NCI-H524 (cell line): ENCODE measurements at regions not wholly inside any gene's neighbourhood (a gene's known extent, or its start where the extent isn't known, plus 50 kb on each side); places are given as distances from the start of the nearest gene placed in this dataset.

Experiments used
- DNase-seq, 2 experiments: peaks; one replicate each; lab custom pipeline; 2025; lab: John Stamatoyannopoulos, UW

- DNase-seq = no peak
Measured at GRCh38 chr4:138317175-138317748, 75.1 kb upstream of the SLC7A11 start.

GRCh38 chr4:138312536-138312911, 70.4 kb upstream of the SLC7A11 start:
- DNase-seq = no peak

- DNase-seq = no peak
Measured at GRCh38 chr4:138311771-138312535, 69.8 kb upstream of the SLC7A11 start.

GRCh38 chr4:138310991-138311390, 68.8 kb upstream of the SLC7A11 start:
- DNase-seq = no peak

GRCh38 chr4:138310498-138310897, 68.3 kb upstream of the SLC7A11 start:
- no peak for DNase-seq

- DNase-seq = no peak
Measured at GRCh38 chr4:138308356-138308755, 66.2 kb upstream of the SLC7A11 start.

GRCh38 chr4:138307319-138307718, 65.2 kb upstream of the SLC7A11 start:
- no peak for DNase-seq

GRCh38 chr4:138305050-138305449, 62.9 kb upstream of the SLC7A11 start:
- no peak for DNase-seq

GRCh38 chr4:138301536-138301935, 59.4 kb upstream of the SLC7A11 start:
- no peak for DNase-seq

GRCh38 chr4:138300616-138301015, 58.5 kb upstream of the SLC7A11 start:
- DNase-seq = no peak

GRCh38 chr4:138299881-138300280, 57.7 kb upstream of the SLC7A11 start:
- DNase-seq = no peak

- no peak for DNase-seq
Measured at GRCh38 chr4:138298866-138299265, 56.7 kb upstream of the SLC7A11 start.

GRCh38 chr4:138298431-138298830, 56.3 kb upstream of the SLC7A11 start:
- no peak for DNase-seq

- no peak for DNase-seq
Measured at GRCh38 chr4:138297743-138298405, 55.7 kb upstream of the SLC7A11 start.

- no peak for DNase-seq
Measured at GRCh38 chr4:138292321-138292720, 50.2 kb upstream of the SLC7A11 start.
